GM19328 (cell line): ENCODE measurements at regions not wholly inside any gene's neighbourhood (a gene's known extent, or its start where the extent isn't known, plus 50 kb on each side); places are given as distances from the start of the nearest gene placed in this dataset.

Source experiments
- ATAC-seq: cut with Tn5 transposase; IDR thresholded peaks from one replicate; pipeline ENCODE4 v1.9.1; 2021; ENCODE audit warnings: mild to moderate bottlenecking, moderate library complexity; ENCODE audit not compliant: unreplicated experiment

DNA sequence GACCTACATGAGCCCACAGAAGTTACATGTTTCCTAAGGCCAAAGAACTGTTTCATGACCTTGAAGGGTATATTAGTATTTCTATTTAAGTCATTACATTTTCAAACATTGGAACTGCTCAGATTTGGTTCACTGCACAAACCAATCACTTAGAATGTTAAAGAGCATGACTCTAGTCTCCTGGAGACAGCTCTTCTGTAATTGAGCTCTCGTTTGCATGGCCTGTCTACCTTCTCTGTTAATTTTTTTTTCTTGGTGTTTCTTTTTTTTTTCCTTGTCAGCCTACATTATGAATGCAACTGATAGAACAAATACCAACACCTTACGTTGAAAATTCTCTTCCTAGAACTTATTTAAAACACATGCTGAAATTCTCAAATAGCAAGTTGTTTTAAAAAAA, 860.2 kb upstream of the MAP3K7 start:
- no peak for ATAC-seq

DNA sequence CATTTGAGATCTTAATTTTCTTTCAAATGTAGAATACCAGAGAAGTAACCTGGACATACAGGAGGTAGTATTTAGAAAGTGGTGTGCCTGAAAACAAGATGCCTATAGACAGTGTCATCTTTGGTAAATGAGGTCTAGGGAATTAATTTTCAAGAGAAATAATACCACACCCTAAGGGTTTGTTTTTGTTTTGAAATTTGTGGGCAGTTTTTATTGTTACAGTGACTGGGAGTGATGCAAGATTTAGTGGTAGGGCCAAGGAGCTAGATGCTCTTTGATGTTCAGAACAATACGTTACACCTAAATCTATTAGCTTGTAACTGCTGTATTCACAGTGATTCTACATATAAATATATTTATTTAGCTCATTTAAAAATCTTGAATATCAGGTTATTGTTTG, 856.5 kb upstream of the MAP3K7 start:
- ATAC-seq = no peak

DNA sequence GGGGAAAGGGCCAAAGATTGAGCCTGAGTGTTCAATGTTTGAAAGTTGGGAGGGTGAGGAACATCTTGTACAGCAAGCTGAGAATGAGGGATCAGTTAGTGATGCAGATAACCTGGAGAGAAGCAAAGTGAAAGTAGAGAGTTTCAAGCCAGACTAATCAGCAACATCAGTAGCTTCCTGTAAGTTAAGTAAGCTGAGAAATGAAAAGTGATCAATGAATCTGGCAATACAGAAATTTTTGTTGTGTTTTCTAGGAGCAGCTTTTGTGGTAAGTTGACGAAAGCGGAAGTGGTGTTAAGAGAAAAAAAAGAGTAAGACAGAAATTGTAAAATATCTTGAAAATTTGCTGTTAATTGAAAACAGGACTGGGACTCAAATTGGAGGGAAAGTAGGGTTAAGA, 855.5 kb upstream of the MAP3K7 start:
- no peak for ATAC-seq

DNA sequence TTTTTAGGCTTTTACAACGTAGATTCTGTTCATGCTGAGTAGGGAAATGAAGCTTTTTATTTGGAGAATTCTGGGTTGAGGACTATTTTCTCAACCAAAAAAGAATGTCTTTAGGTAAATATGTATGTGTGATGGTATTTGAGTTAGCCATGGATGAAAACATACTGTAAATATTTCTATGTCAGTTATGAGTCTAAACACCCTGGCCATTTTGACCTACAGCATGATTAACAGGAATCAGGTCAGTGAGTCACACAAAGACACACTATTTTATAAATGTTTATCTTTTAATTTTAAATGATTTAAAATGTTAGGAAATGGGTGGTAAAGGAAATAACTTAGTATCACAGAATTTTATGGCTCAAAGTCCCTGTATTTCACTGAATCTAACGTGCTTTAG, 851.7 kb upstream of the MAP3K7 start:
- ATAC-seq = no peak

DNA sequence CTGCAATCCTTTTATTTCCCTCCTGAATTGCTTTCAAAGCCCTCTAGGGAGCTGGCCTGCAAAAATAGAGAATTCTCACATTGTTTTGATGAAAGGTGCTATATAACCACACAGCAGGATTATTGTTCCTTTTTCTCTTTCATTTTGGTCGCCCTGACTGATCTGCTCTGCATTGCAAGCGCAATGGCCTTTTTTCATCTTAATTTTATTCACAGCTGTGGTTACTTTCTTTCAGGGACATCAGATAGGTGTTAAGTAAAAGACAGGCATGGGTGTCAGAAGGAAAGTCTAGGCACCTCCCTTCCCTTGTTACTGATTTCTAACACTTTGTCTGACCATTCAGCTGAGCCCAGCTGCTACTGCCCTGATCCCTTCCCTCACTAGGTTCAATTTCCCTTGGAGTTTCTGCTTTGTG, 850.5 kb upstream of the MAP3K7 start:
- no peak for ATAC-seq

DNA sequence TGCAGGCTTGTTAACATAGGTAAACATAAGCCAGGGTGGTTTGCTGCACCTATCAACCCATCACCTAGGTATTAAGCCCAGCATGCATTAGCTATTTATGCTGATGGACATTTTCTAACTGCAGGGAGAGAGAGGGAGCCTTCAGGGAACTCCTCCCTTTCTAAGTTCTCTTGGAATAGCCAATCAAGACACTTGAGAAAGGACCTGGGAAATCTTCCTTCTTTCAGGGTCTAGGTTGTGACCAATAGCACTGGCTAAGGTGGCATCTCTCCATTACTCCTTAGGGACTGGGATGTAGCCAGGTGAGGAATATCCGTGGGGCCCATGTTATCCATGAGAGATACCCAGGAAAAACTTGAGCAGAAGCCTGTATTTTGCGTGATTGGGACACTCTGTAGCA, 849.6 kb upstream of the MAP3K7 start:
- ATAC-seq = no peak

DNA sequence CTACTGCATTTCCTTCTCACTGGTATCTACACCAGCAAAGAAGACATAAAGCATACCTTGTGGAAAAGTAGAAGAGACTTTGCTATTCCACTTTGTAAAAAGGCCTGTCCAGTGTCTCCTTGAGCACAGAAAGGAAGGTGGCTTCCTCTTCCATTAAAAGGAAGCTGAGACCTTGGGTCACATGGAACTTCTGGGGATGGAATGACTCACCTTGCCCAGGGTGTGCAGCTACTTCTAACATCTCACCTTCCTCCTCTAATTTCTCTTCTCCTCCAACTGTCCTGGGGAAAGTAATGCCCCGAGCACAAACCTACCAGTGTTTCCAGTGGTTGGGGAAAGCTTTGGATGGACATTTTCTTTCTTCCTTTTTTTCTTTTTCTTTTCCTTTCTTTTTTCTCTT, 848.8 kb upstream of the MAP3K7 start:
- no peak for ATAC-seq

DNA sequence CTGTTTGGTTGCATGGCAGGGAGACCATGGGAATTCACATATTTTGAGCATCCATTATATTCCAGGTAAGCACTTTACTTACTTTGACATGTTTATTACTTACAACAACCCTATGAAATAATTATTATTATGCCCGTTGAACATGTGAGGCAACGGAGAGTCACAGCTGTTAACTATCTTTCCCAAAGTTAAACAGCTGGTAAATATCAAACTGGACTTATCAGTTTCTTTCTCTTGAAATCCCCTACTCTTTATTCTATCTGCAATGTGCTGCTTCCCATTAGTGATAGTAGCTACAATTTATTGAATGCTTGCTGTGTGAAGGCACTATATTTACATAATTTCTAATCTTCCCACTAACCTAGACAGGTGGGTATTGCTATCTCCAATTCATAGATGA, 847.7 kb upstream of the MAP3K7 start:
- ATAC-seq = no peak

DNA sequence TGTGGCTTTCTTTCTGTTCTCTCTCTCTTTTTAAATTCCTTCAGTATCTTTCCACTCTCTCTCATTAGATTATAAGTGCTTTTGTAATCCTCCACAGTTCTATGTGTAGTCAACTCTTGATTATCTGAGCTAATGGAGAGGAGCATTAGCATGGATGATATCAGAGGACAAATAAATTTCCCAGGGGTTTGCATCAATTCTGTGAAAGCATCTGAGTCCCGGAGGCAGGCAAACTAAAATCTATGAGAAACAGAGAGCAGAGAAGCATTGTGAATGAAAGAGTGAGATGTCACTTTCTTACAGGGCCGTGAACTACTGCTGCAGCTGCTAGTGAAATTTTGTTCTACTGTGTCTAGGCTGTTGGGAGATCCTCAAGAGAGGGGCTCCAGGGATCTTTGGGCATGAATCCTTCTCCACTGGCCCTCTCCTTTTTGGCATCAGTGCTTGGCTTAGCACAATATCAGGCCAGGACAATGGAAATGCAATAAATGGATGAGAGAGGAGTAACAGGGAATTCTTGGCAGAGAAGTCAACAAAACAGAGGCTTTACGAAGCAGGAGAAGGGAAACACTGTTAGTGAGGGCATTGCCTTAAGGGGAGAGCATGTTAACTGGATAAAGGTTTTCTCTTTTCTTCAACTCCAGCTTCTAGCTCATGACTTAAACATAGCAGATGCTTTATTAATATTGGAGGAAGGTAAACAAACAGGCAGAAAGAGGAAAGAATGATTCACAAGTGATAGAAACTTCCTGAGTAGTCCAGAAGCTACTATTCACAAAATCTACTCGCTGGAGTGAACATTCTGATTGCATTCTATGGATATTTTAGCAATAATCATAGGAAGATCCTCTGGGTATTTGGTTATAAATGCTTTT, 847.0 kb upstream of the MAP3K7 start:
- ATAC-seq = no peak

DNA sequence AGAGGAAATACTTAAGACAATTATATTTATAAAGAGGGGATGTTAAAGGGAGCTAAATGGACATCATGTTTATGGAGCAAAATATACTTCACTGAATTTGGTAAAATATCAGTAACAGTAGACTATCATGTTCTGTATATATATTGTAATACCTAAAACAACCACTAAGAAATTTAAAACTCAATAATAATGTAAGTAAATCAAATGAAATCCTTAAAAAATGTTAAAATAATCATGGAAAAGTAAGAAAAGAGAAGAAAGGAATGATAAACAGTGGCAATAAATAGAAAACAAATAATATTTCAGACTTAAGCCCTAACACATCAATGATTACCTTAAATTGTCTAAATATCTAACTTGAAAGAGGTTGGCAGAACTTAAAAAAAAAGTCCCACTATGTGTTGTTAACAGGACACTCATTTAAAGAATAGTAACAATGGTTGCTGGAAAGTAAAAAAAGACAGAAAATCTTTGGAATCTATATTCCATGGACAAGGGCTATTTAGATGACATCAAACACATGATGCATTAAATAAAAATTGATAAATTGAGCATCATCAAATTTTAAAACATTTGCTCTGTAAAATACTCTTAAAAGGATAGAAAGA, 842.2 kb upstream of the MAP3K7 start:
- no peak for ATAC-seq

DNA sequence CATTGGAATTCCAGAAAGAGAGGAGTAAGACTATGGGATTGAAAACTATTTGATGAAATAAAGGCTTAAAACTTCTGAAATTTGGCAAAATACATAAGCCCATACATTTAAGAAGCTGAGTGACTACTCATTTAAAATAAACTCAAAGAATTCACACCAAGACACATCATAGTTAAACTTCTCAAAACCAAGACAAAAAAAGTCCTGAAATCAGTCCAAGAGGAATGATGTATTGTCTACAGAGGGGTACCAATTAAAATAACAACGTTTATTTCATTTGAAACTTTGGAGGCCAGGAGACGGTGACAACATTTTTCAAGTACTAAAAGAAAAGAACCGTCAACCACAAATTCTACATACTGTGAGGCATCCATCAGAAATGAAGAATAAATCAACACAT, 841.4 kb upstream of the MAP3K7 start:
- no peak for ATAC-seq

DNA sequence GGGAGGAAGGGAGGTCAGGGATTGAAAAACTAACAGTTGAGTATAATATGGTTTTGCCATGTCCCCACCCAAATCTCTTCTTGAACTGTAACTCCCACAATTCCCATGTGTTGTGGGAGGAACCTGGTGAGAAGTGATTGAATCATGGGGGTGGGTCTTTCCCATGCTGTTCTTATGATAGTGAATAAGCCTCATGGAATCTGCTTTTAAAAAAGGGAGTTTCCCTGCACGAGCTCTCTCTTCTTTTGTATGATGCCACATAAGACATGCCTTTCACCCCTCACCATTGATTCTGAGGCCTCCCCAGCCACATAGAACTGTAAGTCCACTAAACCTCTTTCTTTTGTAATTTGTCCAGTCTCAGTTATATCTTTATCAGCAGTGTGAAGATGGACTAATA, 833.4 kb upstream of the MAP3K7 start:
- ATAC-seq = no peak

DNA sequence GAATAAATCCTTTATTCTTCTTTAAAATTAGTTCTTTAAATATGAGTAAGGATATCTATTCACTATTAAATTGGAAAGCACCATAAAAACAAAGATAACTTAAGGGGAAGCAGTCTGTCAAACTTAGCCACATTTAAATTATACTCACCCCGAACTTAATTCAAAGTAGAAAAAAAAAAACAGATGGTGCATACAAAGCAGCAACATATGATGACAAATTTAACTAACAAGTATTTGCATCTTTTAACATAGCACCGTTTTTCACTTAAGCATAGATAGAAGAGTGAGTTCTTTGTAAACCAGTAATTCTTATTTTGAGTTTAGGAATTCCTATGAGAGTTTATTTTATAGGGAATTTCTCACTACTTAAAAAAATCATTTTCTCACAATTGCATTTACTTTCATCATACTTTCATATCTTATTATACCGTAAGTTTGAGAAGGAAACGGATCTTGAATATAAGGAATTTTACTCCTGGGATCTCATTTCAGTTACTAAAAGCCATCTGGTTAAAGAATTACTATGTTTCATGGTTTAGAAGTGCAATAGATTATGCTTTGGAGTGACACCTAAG, 828.2 kb upstream of the MAP3K7 start:
- ATAC-seq = no peak

DNA sequence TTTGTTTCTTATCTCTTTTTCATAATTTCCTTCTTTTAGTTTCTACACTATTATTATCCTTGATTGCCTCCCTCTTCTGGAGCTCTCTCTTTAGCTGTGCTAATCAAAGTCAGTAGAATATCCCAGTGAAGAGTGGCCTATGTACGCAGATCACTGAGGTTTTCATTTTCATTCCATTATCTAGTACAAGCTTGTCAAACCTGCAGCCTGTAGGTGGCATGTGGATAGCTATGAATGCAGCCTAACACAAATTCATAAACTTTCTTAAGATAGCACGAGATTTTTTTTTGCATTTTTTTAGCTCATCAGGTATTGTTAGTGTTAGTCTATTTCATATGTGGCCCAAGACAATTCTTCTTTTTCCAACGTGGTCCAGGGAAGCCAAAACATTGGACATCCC, 825.7 kb upstream of the MAP3K7 start:
- no peak for ATAC-seq

DNA sequence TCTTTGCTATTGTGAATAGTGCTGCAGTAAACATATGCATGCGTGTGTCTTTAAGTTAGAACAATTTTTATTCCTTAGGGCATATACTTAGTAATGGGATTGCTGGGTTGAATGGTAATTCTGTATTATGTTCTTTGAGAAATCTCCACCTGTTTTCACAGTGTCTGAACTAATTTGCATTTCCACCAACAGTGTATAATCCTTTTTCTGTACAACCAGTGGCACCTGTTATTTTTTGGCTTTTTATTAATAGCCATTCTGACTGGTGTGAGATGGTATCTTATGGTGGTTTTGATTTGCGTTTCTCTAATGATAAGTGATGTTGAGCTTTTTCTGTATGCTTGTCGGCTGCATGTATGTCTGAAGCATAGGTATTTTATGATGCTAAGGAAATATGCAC, 820.8 kb upstream of the MAP3K7 start:
- no peak for ATAC-seq

DNA sequence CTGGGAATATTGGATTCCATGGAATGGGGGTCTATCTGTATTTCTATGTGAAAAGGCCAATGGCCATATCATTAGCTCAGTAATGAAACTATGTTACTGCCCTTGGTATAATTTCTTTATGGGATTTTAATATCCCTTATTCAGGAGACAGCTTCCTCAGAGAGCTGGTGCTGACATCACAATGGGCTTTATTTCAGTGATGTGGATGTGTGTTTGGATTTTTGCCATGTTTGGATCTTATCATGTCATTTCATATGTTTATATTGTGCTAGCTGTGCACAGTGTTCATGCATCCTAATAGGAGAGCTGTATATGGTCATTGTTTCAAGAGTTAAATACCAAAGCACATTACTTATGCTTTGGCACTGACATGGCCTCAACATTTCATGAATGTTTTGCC, 806.1 kb upstream of the MAP3K7 start:
- no peak for ATAC-seq

DNA sequence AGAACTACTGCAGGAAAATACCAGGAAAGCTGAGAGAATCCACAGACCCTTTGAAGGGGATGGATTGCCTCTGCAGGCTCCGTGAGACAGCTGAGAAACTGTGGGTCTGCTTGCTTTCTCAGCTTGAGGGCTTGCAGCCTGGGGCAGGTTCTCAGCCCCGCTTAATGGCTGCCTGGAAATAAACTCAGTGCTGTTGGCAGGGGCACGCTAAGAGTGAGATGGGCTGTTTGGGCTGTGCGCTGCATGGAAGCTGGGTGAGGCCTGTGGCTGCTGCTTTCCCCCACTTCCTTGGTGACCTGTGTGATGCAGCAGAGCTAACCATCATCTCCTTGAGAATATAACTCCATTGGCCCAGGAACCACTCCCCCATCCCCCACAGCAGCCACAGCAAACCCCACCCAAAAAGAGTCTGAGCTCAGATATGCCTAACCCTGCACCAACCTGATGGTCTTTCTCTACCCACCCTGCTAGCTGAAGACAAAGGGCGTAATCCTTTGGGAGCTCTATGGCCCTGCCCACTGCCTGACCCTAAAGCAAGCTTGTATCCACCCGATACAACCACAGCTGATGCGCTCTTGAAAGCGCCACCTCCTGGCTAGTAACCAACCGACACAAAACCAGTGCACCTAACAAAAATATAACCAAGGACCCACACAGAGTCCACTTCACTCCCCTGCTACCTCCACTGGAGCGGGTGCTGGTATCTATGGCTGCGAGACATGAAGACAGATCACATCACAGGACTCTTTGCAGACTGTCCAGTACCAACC, 800.6 kb upstream of the MAP3K7 start:
- ATAC-seq = no peak

DNA sequence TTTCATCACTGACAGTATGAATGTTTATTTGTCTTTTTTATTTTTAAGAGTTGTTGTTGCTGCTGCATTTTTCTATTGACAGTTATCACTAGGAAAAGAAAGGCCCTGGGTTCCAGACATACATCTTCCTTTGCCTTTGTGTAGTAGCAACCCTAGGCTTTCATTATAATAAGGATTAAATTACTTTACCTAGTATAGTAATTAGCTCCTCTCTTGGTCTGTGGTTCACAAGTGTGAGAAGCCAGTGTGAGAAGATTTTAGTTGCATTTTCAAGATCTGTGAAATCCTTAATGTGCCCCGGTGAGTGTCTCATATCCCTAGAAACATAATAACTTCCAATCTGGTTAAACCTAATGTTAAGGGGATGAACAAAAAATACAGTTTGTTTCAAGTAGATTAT, 799.3 kb upstream of the MAP3K7 start:
- ATAC-seq = no peak

DNA sequence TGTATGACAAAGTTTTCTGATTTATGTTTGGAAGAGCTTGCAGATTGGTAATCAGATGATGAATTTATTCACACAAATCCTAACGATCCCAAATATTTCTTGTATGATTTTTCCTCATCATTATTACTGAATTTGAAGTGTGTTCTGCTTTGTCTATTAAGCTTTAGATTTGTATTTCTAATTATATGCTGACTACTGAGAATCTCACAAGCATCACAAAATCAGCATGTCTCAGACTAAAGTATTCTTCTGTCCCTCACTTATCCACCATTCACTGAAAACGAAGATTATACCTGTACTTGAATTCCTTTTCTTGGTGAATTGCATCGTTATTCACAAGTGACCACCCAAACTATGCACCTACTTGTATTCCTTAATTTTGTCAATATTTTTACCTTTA, 796.3 kb upstream of the MAP3K7 start:
- no peak for ATAC-seq

DNA sequence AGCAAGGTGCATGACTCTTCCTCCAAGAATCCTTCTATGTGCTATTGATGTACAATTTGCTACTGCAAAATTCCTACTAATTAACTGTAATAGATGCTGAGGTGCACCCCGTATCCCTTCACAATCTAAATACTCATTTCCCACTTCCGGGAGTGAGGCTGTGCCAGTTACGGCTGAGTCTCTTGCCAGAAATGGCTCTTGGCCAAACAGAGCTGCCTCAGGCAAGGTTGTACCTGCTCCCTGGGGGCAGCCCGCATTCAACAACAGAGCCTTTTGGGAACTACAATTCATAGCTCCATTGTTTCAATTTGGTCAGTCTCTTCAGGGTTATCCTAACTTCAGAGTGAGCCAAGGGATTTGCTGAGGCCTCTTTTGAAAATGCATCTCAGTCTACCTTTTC, 789.8 kb upstream of the MAP3K7 start:
- ATAC-seq = no peak

DNA sequence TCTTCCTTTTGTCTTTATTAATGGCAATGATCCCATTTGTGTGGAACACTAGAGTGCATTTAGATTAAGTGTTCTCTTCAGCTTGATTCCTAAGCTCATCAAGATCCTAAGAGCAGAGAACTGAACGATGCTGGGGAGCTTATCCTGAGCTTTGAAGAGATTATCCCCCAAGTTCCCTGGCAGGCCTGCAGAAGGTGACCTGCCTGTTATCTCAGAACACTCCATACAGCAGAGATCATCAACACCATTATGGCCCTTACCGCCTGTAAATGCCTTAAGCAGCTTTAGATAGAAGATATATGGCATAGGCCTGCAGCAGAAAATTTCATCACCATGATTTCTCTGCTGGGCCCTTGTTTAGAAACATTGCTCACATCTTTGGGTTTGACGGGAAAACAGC, 779.9 kb upstream of the MAP3K7 start:
- no peak for ATAC-seq

DNA sequence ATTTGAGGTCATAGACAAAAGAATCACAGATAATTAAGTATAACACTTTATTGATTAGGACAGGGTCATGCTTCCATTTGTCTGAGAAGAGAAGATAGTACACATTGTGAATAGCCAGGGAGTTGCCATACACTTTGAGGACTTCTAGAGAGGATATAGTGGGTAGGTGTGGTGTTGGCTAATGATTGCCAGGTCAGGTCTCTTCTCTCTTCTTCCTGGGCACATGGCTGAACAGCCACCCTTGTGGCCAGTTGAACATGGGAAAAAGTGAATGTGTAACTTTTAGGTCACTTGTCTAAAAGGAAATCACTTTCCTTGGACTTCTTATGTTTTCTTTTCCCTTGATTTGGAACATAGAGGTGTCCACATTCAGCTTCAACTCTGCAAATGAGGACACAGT, 772.1 kb upstream of the MAP3K7 start:
- ATAC-seq = no peak
